DMS 273 treated with DMSO at 0.1 percent for 48 hours (cell line): ENCODE measurements at regions not wholly inside any gene's neighbourhood (a gene's known extent, or its start where the extent isn't known, plus 50 kb on each side); places are given as distances from the start of the nearest gene placed in this dataset.
"Not testable (repeated sequence)": the region's sequence is repeated elsewhere in the genome, so short reads cannot be mapped to it uniquely, and the experiment has no call there.

Experiments
- DNase-seq: peaks from one replicate; lab custom pipeline; 2025; lab: John Stamatoyannopoulos, UW

- no peak for DNase-seq
Measured at GRCh38 chr16:58815181-58815888, 81.2 kb upstream of the GOT2 start.

GRCh38 chr16:58814348-58814801 lies 80.3 kb upstream of the GOT2 start:
- peak; percentile 2 for DNase-seq

- DNase-seq, result no peak
Measured at GRCh38 chr16:58809213-58809612, 75.1 kb upstream of the GOT2 start.

- no peak for DNase-seq
Measured at GRCh38 chr16:58807276-58807675, 73.2 kb upstream of the GOT2 start.

GRCh38 chr16:58801838-58802237 lies 67.7 kb upstream of the GOT2 start:
- DNase-seq, result no peak

GRCh38 chr16:58797137-58797801 lies 63.2 kb upstream of the GOT2 start:
- no peak for DNase-seq

- no peak for DNase-seq
Measured at GRCh38 chr16:58793366-58793765, 59.2 kb upstream of the GOT2 start.

- DNase-seq, result no peak
Measured at GRCh38 chr16:58792188-58792587, 58.1 kb upstream of the GOT2 start.

GRCh38 chr16:58790816-58791557 lies 56.9 kb upstream of the GOT2 start:
- not testable (repeated sequence) for DNase-seq

GRCh38 chr16:58789351-58789750 lies 55.2 kb upstream of the GOT2 start:
- no peak for DNase-seq
